Endothelial cell of umbilical vein (primary cell): ENCODE measurements at regions not wholly inside any gene's neighbourhood (a gene's known extent, or its start where the extent isn't known, plus 50 kb on each side); places are given as distances from the start of the nearest gene placed in this dataset.

Source experiments
- BruUV-seq: library from RNA; stranded (reverse); fragments of 400-500 nt; replicated peaks from 2 replicates; lab custom pipeline; 2021; lab: Mats Ljungman, UMichigan
- CTCF ChIA-PET: fragments of 300-600, 350-600 bp; sonication (Branson Sonifier 250); formaldehyde crosslinking; loops from one replicate; lab custom pipeline; 2021; ENCODE audit warnings: antibody characterized with exemption, inconsistent platforms; lab: Charles Lee
- POLR2A ChIA-PET: fragments of 300-600, 350-600 bp; sonication (Branson Sonifier 250); formaldehyde crosslinking; loops from one replicate; lab custom pipeline; 2021; ENCODE audit warnings: antibody characterized with exemption, inconsistent platforms; lab: Charles Lee
- DNase-seq: peaks from one replicate; pipeline ENCODE4 v3.0.0-alpha.2; 2011; ENCODE audit warnings: low read depth, low spot score
- FAIRE-seq: peaks from 2 replicates; lab custom pipeline; 2011; peaks lifted over from hg19 to GRCh38; lab: Jason Lieb, UNC
- H2AFZ ChIP-seq: 2 replicates; pipeline ENCODE4 v1.6.0; 2012; ENCODE audit warnings: low read depth, low read length, control low read depth, inconsistent platforms
- H3K27ac ChIP-seq: 2 replicates; pipeline ENCODE4 v1.5.1; 2011; ENCODE audit warnings: low read depth, mild to moderate bottlenecking, control low read depth, low read length, moderate library complexity; ENCODE audit not compliant: insufficient read depth
- H3K27me3 ChIP-seq, 2 experiments: 2 replicates each; pipeline versions ENCODE4 v1.6.0 to v1.6.1; 2011; ENCODE audit warnings: low read length in 2 of 2, mixed read lengths in 1 of 2; ENCODE audit not compliant: control insufficient read depth in 2 of 2, insufficient read depth in 2 of 2
- H3K36me3 ChIP-seq, 2 experiments: 2 replicates in 1 of 2; 3 replicates in 1 of 2; pipeline ENCODE4 v1.5.1; 2011; ENCODE audit warnings: low read length in 2 of 2, mild to moderate bottlenecking in 1 of 2, moderate library complexity in 1 of 2; ENCODE audit not compliant: control insufficient read depth in 2 of 2, insufficient read depth in 2 of 2; ENCODE audit errors: extremely low read depth in 1 of 2
- H3K4me1 ChIP-seq: 3 replicates; pipeline ENCODE4 v1.5.1; 2011; ENCODE audit warnings: mild to moderate bottlenecking, low read length; ENCODE audit not compliant: control insufficient read depth, insufficient read depth; ENCODE audit errors: extremely low read depth
- H3K4me2 ChIP-seq: 2 replicates; pipeline ENCODE4 v1.6.1; 2011; ENCODE audit warnings: low read length, control low read depth, mixed read lengths; ENCODE audit not compliant: insufficient read depth
- H3K4me3 ChIP-seq, 3 experiments: fragments of 200-600 bp in 1 of 3; sonication (generic), shearing (Covaris generic) in 1 of 3; replicated peaks in 1 of 3; 2 replicates each; pipeline ENCODE4 v1.5.1; 2011 to 2016; ENCODE audit warnings: control low read depth in 3 of 3, low read length in 3 of 3, mild to moderate bottlenecking in 2 of 3, inconsistent platforms in 1 of 3, low read depth in 1 of 3, moderate library complexity in 1 of 3; ENCODE audit not compliant: insufficient read depth in 1 of 3
- H3K79me2 ChIP-seq: 2 replicates; pipeline ENCODE4 v1.6.0; 2012; ENCODE audit warnings: low read length, inconsistent platforms; ENCODE audit not compliant: control insufficient read depth, insufficient read depth
- H3K9ac ChIP-seq: replicated peaks from 2 replicates; pipeline ENCODE3; 2011; ENCODE audit warnings: low read length, control low read depth; ENCODE audit not compliant: insufficient read depth; ENCODE audit errors: extremely low read depth
- H3K9me1 ChIP-seq: replicated peaks from 3 replicates; pipeline ENCODE4 v1.6.0; 2011; ENCODE audit warnings: mild to moderate bottlenecking, low read length; ENCODE audit not compliant: control insufficient read depth, insufficient read depth; ENCODE audit errors: extremely low read depth
- H3K9me3 ChIP-seq: replicated peaks from 2 replicates; pipeline ENCODE4 v1.5.1; 2012; ENCODE audit warnings: low read length, inconsistent platforms; ENCODE audit not compliant: control insufficient read depth, insufficient read depth
- H4K20me1 ChIP-seq: replicated peaks from 2 replicates; pipeline ENCODE3; 2011; ENCODE audit warnings: mild to moderate bottlenecking, low read length; ENCODE audit not compliant: control insufficient read depth, insufficient read depth; ENCODE audit errors: extremely low read depth
- EZH2 ChIP-seq: IDR thresholded peaks from 2 replicates; pipeline ENCODE4 v1.6.1; 2012; ENCODE audit warnings: borderline replicate concordance, low read depth, mild to moderate bottlenecking, moderate library complexity, low read length, inconsistent platforms; ENCODE audit not compliant: severe bottlenecking
- FOS ChIP-seq: IDR thresholded peaks from 2 replicates; pipeline ENCODE4 v1.6.1; 2011; ENCODE audit warnings: mild to moderate bottlenecking, low read length, moderate library complexity, borderline replicate concordance; ENCODE audit not compliant: insufficient read depth
- GATA2 ChIP-seq: IDR thresholded peaks from 2 replicates; pipeline ENCODE4 v1.7.0; 2011; ENCODE audit warnings: low read depth, mild to moderate bottlenecking, moderate library complexity, mixed read lengths, low read length; ENCODE audit not compliant: insufficient read length, insufficient read depth
- JUN ChIP-seq: IDR thresholded peaks from 2 replicates; pipeline ENCODE4 v1.6.1; 2011; ENCODE audit warnings: borderline replicate concordance, low read depth; ENCODE audit not compliant: insufficient read length, insufficient read depth
- MYC ChIP-seq: IDR thresholded peaks from one replicate; pipeline ENCODE4 v1.6.1; 2011; ENCODE audit warnings: mild to moderate bottlenecking, low read depth, low read length
- POLR2A ChIP-seq: IDR thresholded peaks from 2 replicates; pipeline ENCODE4 v1.6.1; 2012; ENCODE audit warnings: low read depth, mild to moderate bottlenecking, control low read depth, low read length
- POLR2AphosphoS5 ChIP-seq: IDR thresholded peaks from 2 replicates; pipeline ENCODE4 v1.6.1; 2012; ENCODE audit warnings: low read depth, mild to moderate bottlenecking, control low read depth, low read length, moderate library complexity; ENCODE audit not compliant: insufficient read depth
- dilution Hi-C: fragments of 300-500 bp; cut with MboI; formaldehyde crosslinking; loops from one replicate; pipeline ENCODE4 v1.15.0; 2019; ENCODE audit warnings: low sequenced_read_pairs; ENCODE audit not compliant: extremely low pct_ligation_motif_present
- intact Hi-C: fragments of 100-400 bp; cut with micrococcal nuclease; formaldehyde crosslinking; loops from one replicate; pipeline ENCODE4 v1.10.0; 2022
- TF ChIP-seq, protein P1 (sequence below): IDR thresholded peaks from 2 replicates; pipeline ENCODE4 v1.6.1; 2011; ENCODE audit not compliant: insufficient read depth, insufficient read length
- TF ChIP-seq, protein P2 (sequence below), 2 donors: IDR thresholded peaks; 1 replicate in 1 of 2; 2 replicates in 1 of 2; pipeline ENCODE4 v1.5.1; 2011; ENCODE audit warnings: low read length in 2 of 2, mild to moderate bottlenecking in 2 of 2, moderate library complexity in 2 of 2, control low read depth in 1 of 2, inconsistent platforms in 1 of 2, low read depth in 1 of 2; ENCODE audit not compliant: insufficient read depth in 1 of 2; ENCODE audit errors: extremely low read depth in 1 of 2

DNA sequence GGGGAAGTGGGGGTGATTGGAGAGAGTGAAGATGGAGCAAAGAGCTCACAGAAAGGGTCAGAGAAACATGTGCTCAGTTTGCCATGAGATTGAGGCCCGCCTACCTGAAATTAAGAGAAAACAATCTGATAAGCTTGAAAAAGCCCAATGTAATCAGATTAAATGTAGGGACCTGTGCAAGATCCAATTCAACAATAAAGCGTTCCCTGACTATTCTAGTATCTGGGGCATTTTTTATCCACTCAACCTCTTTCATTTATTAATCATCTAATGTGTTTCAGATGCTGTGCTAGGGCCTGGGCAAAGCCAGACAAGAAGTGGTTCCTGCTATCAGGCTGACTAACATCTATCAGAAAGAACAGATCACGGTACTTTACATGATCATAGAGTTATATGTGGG lies 238.4 kb upstream of the MYO3A start:
- ChIA-PET CTCF (no interaction called here), POLR2A (no interaction called here)
- Histone ChIP-seq H3K9me3 (no peaks in the 10 kb centered on the region), H4K20me1 (no peaks in the 10 kb centered on the region), H3K4me2 (no peak overlapping the region), H2AFZ (no peak overlapping the region), H3K36me3 (no peaks in the 10 kb centered on the region), H3K79me2 (no peaks in the 10 kb centered on the region), H3K9ac (no peak overlapping the region), H3K9me1 (no peaks in the 10 kb centered on the region), H3K4me1 (no peaks in the 10 kb centered on the region), H3K27ac (no peak overlapping the region), H3K4me3 (no peak overlapping the region), H3K27me3 (no peaks in the 10 kb centered on the region)
- dilution Hi-C loops = no loop called here
- DNase-seq (no peak), FAIRE-seq (no peak)
- intact Hi-C loops = no loop called here
- no peak for TF ChIP-seq JUN
- TF ChIP-seq MYC = no peak
- no peak for TF ChIP-seq GATA2
- no peak for TF ChIP-seq EZH2
- TF ChIP-seq POLR2A = no peak
- TF ChIP-seq, protein P1, sequence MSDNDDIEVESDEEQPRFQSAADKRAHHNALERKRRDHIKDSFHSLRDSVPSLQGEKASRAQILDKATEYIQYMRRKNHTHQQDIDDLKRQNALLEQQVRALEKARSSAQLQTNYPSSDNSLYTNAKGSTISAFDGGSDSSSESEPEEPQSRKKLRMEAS = no peak
- no peak for TF ChIP-seq POLR2AphosphoS5
- TF ChIP-seq, protein P2, sequence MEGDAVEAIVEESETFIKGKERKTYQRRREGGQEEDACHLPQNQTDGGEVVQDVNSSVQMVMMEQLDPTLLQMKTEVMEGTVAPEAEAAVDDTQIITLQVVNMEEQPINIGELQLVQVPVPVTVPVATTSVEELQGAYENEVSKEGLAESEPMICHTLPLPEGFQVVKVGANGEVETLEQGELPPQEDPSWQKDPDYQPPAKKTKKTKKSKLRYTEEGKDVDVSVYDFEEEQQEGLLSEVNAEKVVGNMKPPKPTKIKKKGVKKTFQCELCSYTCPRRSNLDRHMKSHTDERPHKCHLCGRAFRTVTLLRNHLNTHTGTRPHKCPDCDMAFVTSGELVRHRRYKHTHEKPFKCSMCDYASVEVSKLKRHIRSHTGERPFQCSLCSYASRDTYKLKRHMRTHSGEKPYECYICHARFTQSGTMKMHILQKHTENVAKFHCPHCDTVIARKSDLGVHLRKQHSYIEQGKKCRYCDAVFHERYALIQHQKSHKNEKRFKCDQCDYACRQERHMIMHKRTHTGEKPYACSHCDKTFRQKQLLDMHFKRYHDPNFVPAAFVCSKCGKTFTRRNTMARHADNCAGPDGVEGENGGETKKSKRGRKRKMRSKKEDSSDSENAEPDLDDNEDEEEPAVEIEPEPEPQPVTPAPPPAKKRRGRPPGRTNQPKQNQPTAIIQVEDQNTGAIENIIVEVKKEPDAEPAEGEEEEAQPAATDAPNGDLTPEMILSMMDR (IDR thresholded peaks at IDR 0.05; ENCODE audit: extremely low read depth in 1 of 2, insufficient read depth in 1 of 2, low read depth in 1 of 2, low read length in 2 of 2) = no peak
- TF ChIP-seq FOS = no peak
- no TSS peak for BruUV-seq
